ENCODE measurements at regions not wholly inside any gene's neighbourhood (a gene's known extent, or its start where the extent isn't known, plus 50 kb on each side); places are given as distances from the start of the nearest gene placed in this dataset.

- TF ChIP-seq CTCF (IDR thresholded peaks at IDR 0.05; ENCODE audit: low read depth, low read length), result no peak
- Histone ChIP-seq H3K4me3 (no peak overlapping the region), H3K4me1 (ENCODE audit: low read depth) (no peaks in the 10 kb centered on the region), H3K36me3 (no peaks in the 10 kb centered on the region), H3K9me3 (ENCODE audit: low read depth) (peaks cover 3% of the 10 kb centered on the region), H3K27ac (no peak overlapping the region), H3K27me3 (no peaks in the 10 kb centered on the region)
- no peak for DNase-seq (ENCODE audit: low read depth in 1 of 2, low spot score in 1 of 2)
Observed at GRCh38 chr7:10612950-10613349, 360.7 kb upstream of the PHF14 start.

GRCh38 chr7:10618953-10619352, 354.7 kb upstream of the PHF14 start:
- no peak overlapping the region for H3K27ac ChIP-seq
- H3K4me1 ChIP-seq (ENCODE audit: low read depth), result no peaks in the 10 kb centered on the region
- no peaks in the 10 kb centered on the region for H3K36me3 ChIP-seq
- H3K27me3 ChIP-seq, result no peaks in the 10 kb centered on the region
- TF ChIP-seq CTCF (IDR thresholded peaks at IDR 0.05; ENCODE audit: low read depth, low read length), result no peak
- DNase-seq (ENCODE audit: low read depth in 1 of 2, low spot score in 1 of 2), result no peak
- no peak overlapping the region for H3K4me3 ChIP-seq
- peaks cover 3% of the 10 kb centered on the region for H3K9me3 ChIP-seq (ENCODE audit: low read depth)

- Histone ChIP-seq H3K27me3 (no peaks in the 10 kb centered on the region), H3K9me3 (ENCODE audit: low read depth) (no peaks in the 10 kb centered on the region), H3K36me3 (no peaks in the 10 kb centered on the region), H3K4me1 (ENCODE audit: low read depth) (no peaks in the 10 kb centered on the region), H3K27ac (no peak overlapping the region), H3K4me3 (no peak overlapping the region)
- no peak for TF ChIP-seq CTCF (IDR thresholded peaks at IDR 0.05; ENCODE audit: low read depth, low read length)
- no peak for DNase-seq (ENCODE audit: low read depth in 1 of 2, low spot score in 1 of 2)
Observed at GRCh38 chr7:10632712-10633111, 341.0 kb upstream of the PHF14 start.

GRCh38 chr7:10634239-10634638, 339.4 kb upstream of the PHF14 start:
- Histone ChIP-seq H3K4me3 (no peak overlapping the region), H3K36me3 (no peaks in the 10 kb centered on the region), H3K9me3 (ENCODE audit: low read depth) (no peaks in the 10 kb centered on the region), H3K27me3 (no peaks in the 10 kb centered on the region), H3K4me1 (ENCODE audit: low read depth) (no peaks in the 10 kb centered on the region), H3K27ac (no peak overlapping the region)
- DNase-seq (ENCODE audit: low read depth in 1 of 2, low spot score in 1 of 2), result no peak
- no peak for TF ChIP-seq CTCF (IDR thresholded peaks at IDR 0.05; ENCODE audit: low read depth, low read length)

- TF ChIP-seq CTCF (IDR thresholded peaks at IDR 0.05; ENCODE audit: low read depth, low read length), result no peak
- no peak for DNase-seq (ENCODE audit: low read depth in 1 of 2, low spot score in 1 of 2)
Observed at GRCh38 chr7:10637991-10638390, 335.7 kb upstream of the PHF14 start.

GRCh38 chr7:10643545-10643944, 330.1 kb upstream of the PHF14 start:
- no peaks in the 10 kb centered on the region for H3K4me1 ChIP-seq (ENCODE audit: low read depth)
- no peak for DNase-seq (ENCODE audit: low read depth in 1 of 2, low spot score in 1 of 2)
- no peak overlapping the region for H3K27ac ChIP-seq
- no peak overlapping the region for H3K4me3 ChIP-seq
- H3K9me3 ChIP-seq (ENCODE audit: low read depth), result no peaks in the 10 kb centered on the region
- H3K27me3 ChIP-seq, result no peaks in the 10 kb centered on the region
- TF ChIP-seq CTCF (IDR thresholded peaks at IDR 0.05; ENCODE audit: low read depth, low read length), result no peak
- H3K36me3 ChIP-seq, result no peaks in the 10 kb centered on the region

More at GRCh38 chr7:10637991-10638390, 335.7 kb upstream of the PHF14 start:
- no peak overlapping the region for H3K4me3 ChIP-seq
- H3K36me3 ChIP-seq, result no peaks in the 10 kb centered on the region
- H3K9me3 ChIP-seq (ENCODE audit: low read depth), result no peaks in the 10 kb centered on the region
- H3K27ac ChIP-seq, result no peak overlapping the region
- no peaks in the 10 kb centered on the region for H3K27me3 ChIP-seq
- H3K4me1 ChIP-seq (ENCODE audit: low read depth), result no peaks in the 10 kb centered on the region

Measured in cardiac muscle cell (in vitro differentiated cells and primary cell).